Esophagus squamous epithelium (tissue), 4 donors: ENCODE measurements at regions not wholly inside any gene's neighbourhood (a gene's known extent, or its start where the extent isn't known, plus 50 kb on each side); places are given as distances from the start of the nearest gene placed in this dataset.

Experiments used
- POLR2A ChIP-seq, 4 donors: fragments of 450-650 bp; IDR thresholded peaks; one replicate each; pipeline ENCODE4 v1.6.1; 2017; ENCODE audit warnings: antibody characterized with exemption in 4 of 4, mild to moderate bottlenecking in 4 of 4, moderate library complexity in 3 of 4
- TF ChIP-seq, protein P1 (sequence below), 6 experiments: fragments of 450-650 bp in 4 of 6; fragments of 200-600 bp in 2 of 6; sonication (generic) in 2 of 6; IDR thresholded peaks; one replicate each; pipeline ENCODE4 v1.5.1; 2016 to 2019; ENCODE audit warnings: antibody characterized with exemption in 6 of 6, mild to moderate bottlenecking in 4 of 6, moderate library complexity in 4 of 6

DNA sequence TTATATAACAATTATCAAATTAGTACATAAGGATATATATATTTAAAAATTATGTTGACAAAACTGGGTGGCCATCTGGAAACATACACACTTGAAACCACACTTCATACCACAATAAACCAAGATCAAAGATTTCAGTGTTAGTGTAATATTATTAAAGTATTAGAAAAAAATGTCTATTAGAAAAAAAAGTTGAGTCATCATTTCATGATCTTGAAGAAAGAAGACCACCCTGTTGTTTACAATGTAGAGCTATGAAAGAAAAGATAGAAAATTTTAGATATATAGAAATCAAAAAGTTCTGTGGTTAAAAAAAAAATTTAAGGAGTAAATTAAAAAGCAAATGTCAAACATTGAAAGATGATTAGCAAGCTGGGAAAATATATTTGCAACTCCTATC lies 224.5 kb upstream of the CDH20 start:
- TF ChIP-seq, protein P1, sequence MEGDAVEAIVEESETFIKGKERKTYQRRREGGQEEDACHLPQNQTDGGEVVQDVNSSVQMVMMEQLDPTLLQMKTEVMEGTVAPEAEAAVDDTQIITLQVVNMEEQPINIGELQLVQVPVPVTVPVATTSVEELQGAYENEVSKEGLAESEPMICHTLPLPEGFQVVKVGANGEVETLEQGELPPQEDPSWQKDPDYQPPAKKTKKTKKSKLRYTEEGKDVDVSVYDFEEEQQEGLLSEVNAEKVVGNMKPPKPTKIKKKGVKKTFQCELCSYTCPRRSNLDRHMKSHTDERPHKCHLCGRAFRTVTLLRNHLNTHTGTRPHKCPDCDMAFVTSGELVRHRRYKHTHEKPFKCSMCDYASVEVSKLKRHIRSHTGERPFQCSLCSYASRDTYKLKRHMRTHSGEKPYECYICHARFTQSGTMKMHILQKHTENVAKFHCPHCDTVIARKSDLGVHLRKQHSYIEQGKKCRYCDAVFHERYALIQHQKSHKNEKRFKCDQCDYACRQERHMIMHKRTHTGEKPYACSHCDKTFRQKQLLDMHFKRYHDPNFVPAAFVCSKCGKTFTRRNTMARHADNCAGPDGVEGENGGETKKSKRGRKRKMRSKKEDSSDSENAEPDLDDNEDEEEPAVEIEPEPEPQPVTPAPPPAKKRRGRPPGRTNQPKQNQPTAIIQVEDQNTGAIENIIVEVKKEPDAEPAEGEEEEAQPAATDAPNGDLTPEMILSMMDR (IDR thresholded peaks at IDR 0.05) = no peak
- no peak for TF ChIP-seq POLR2A (IDR thresholded peaks at IDR 0.05)
